UCSD-AML1 (cell line): ENCODE measurements at regions not wholly inside any gene's neighbourhood (a gene's known extent, or its start where the extent isn't known, plus 50 kb on each side); places are given as distances from the start of the nearest gene placed in this dataset.
"Not testable (repeated sequence)": the region's sequence is repeated elsewhere in the genome, so short reads cannot be mapped to it uniquely, and the experiment has no call there.

ENCODE experiments used
- DNase-seq: peaks from one replicate; lab custom pipeline; 2025; ENCODE audit not compliant: unreplicated experiment; lab: John Stamatoyannopoulos, UW

- DNase-seq: no peak
These were observed 91.8 kb upstream of the F13A1 start for GRCh38 chr6:6412221-6412620.

- no peak for DNase-seq
These were observed 92.2 kb upstream of the F13A1 start for GRCh38 chr6:6412700-6413099.

DNA sequence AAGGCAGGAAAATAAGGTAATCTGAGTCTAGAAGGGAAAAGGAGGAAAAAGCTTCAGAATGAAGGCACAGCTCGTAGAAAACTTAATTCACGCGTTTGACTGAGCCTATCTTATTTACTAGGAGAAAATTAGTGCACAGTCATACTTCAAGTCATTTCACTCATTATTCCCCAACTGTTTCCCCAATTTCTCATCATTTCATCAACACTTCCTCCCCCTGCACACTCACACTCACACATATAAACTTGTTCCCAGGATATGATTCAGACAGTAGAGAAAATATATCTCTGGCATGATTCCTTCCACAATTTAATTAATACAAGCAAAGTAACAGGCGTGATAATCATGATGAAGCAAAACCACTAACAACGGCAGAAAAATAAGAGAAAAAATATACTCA is 94.5 kb upstream of the F13A1 start:
- no peak for DNase-seq

- DNase-seq: no peak
These were observed 97.0 kb upstream of the F13A1 start for GRCh38 chr6:6417475-6417874.

- DNase-seq: no peak
These were observed 98.0 kb upstream of the F13A1 start for GRCh38 chr6:6418421-6418820.

- DNase-seq: no peak
These were observed 99.6 kb upstream of the F13A1 start for GRCh38 chr6:6420107-6420506.

GRCh38 chr6:6434151-6434550 is 113.7 kb upstream of the F13A1 start:
- DNase-seq: no peak

DNA sequence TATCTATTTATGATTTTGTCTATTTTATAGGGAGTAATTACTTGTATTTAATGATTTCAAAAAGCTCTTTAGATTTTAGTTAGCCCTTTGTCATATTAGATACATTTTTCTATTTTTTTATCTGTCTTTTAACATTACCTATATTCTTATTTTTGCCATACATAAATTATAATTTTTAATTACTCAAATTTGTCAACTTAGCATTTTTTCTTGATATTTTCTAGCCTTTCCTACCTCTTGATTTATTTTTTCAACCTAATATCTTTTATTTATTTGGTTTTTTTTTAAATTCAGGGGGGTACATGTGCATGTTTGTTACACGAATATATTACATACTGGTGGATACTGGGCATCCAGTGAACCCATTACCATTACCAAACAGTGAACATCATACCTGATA is 114.3 kb upstream of the F13A1 start:
- no peak for DNase-seq

- DNase-seq: no peak
These were observed 115.9 kb upstream of the F13A1 start for GRCh38 chr6:6436366-6436765.

DNA sequence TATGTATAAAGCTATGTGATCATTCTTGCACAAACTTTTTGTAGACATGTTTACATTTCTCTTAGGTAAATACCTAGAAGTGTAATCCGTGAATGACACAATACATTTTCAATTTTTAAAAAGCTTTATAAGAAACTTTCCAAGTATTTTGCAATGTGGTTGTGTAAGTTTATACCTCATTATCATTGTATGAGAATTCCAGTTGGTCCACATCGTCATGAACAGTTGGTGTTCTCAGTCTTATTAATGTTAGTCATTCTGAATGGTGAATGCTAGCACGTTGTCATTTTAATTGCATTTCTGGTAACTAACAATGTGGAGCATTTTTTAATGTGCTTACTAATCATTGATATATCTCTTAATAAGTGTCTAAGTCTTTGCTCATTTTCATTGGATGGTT is 116.5 kb upstream of the F13A1 start:
- DNase-seq: no peak

DNA sequence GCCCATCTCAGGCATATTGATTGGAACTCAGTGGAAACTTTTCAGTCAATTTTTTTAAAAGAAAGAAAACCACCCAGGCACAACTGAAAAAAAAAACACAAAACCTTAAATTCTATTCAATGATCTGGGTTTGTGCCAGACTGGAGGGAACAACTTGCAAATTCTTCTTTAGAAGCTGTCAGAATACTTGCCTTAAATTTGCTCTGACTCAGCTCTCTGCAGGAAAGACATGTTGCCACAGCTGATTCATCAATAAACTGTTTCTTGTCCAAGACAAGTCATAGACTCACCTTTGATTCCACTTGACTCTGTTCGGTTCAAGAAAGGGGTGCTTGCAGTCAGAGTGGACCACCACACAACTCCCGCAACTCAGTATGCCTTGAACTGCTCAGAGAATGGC is 117.8 kb upstream of the F13A1 start:
- no peak for DNase-seq

DNA sequence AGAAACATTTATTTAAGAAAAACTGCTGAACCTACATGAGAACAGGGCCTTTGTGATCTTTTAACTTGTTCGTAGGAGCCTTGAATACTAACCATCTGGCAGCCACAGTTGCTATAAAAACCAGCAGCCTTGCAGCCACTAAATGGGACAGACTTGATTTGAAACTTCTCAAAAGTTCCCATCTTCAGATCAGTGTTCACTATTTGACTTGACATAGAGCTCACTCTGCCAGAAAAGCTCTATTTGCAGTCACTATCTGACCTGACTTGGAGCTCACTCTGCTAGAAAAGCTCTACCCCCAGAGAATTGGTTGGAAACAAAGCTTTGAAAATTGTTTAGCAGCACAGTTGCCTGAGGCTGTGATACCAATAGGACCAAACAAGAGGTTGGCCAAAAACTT is 119.3 kb upstream of the F13A1 start:
- DNase-seq: no peak

GRCh38 chr6:6452002-6452401 is 131.5 kb upstream of the F13A1 start:
- no peak for DNase-seq

GRCh38 chr6:6453186-6453585 is 132.7 kb upstream of the F13A1 start:
- no peak for DNase-seq

GRCh38 chr6:6455272-6455671 is 133.2 kb upstream of the LY86 start:
- no peak for DNase-seq

DNA sequence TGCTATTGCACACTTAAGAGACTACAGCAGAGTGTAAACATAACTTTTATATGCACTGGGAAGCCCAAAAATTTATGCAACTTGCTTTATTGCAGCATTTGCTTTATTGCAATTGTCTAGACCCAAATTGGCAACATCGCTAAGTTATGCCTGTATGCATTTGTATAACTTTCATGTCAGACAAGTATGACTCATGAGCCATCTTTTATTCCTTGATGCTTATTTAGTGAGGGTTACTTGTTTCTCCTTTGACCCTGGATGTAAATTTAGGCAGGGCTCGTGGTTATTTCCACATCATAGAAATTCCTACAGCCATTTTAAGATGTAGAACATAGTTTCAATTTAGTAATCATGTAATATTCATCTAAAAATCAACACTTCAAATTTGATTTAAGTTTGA is 130.3 kb upstream of the LY86 start:
- DNase-seq: no peak

DNA sequence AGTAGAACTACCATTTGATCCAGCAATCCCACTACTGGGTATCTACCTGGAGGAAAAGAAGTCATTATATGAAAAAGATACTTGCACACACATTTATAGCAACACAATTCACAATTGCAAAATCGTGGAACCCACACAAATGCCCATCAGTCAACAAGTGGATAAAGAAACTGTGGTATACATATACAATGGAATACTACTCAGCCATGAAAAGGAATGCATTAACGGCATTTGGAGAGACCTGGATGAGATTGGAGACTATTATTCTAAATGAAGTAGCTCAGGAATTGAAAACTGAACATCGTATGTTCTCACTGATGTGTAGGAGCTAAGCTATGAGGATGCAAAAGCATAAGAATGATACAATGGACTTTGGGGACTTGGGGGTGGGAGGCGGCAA is 128.6 kb upstream of the LY86 start:
- not testable (repeated sequence) for DNase-seq

GRCh38 chr6:6460416-6460815 is 128.1 kb upstream of the LY86 start:
- no peak for DNase-seq

GRCh38 chr6:6461138-6461537 is 127.4 kb upstream of the LY86 start:
- DNase-seq: no peak

DNA sequence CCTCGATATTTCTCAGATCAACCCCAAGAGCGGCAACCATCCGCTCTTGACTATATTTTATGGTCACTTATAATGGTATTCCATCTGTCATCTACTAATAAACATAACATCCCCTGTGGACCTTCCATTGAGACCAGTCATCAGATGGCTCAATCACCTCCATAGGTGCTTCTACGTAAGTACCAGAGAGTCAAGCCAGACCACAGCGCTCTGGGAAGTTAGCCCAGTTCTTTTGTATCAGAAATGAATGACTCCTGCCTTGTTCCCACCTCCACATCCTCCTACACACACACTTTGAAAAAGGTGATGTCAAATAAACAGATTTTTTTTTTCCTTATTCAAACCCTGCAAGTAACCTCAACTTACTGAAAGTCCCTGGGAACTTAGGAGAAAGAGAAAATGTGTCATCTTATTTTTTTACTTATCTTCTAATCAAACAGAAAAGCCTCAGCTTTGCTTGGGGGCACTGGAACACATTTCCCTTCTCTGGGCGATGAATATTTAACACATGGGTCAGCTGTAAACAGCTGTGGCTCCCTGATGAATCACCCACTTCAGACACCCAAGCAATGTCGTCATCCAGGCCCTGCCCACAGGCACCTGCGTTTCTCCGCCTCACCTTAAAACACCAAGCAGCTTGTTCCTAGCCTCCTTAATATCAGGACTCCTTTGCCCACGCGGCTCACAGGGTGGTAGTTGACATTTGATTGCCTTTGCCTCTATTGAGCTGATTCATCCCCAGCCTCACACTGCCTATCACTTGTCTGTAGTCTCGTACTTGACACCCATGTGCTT is 121.4 kb upstream of the LY86 start:
- DNase-seq: no peak

- DNase-seq: no peak
These were observed 119.4 kb upstream of the LY86 start for GRCh38 chr6:6469074-6469473.

- no peak for DNase-seq
These were observed 118.4 kb upstream of the LY86 start for GRCh38 chr6:6470123-6470522.

DNA sequence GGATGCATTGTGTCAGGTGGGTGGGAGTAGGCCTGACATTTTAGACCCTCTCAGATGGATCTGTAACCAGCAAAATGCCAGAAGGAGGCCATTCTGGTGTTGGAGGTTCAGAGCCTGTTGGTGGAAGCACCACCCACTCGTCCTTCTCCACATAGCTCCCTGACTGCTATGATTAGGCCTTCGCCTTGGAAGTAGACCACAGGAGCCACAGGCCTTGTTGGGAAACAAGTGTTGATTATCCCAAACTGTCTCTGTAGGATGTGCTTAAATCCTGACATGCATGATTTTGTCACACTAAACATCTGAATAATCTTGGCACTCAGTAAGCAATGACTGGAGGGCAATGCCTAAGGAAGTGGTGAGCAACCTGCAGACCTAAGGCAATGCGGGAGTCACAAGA is 117.2 kb upstream of the LY86 start:
- no peak for DNase-seq
